OCI-LY7 (cell line): ENCODE measurements at regions not wholly inside any gene's neighbourhood (a gene's known extent, or its start where the extent isn't known, plus 50 kb on each side); places are given as distances from the start of the nearest gene placed in this dataset.

ENCODE experiments used
- CTCF ChIP-seq: fragments of 200-600 bp; sonication (generic); conservative IDR thresholded peaks from 2 replicates; pipeline ENCODE4 v1.5.1; 2014; ENCODE audit warnings: mild to moderate bottlenecking, antibody characterized with exemption, low read length, moderate library complexity, mixed read lengths
- EZH2phosphoT487 ChIP-seq: fragments of 200-600 bp; sonication (generic); IDR thresholded peaks from 2 replicates; pipeline ENCODE4 v1.6.1; 2018; ENCODE audit warnings: low read depth, borderline replicate concordance, mild to moderate bottlenecking, mixed run types, antibody characterized with exemption, low read length, moderate library complexity, mixed read lengths

- TF ChIP-seq CTCF (no peak), EZH2phosphoT487 (no peak)
Measured at GRCh38 chr2:8149007-8149405, 532.9 kb upstream of the ID2 start.
